SH-SY5Y (cell line): ENCODE measurements at regions not wholly inside any gene's neighbourhood (a gene's known extent, or its start where the extent isn't known, plus 50 kb on each side); places are given as distances from the start of the nearest gene placed in this dataset.

Experiments used
- GATA2 ChIP-seq: IDR thresholded peaks from 2 replicates; pipeline ENCODE4 v1.6.1; 2011; ENCODE audit warnings: mild to moderate bottlenecking, low read depth, low read length
- GATA3 ChIP-seq: IDR thresholded peaks from 2 replicates; pipeline ENCODE4 v1.6.1; 2011; ENCODE audit warnings: low read depth, mild to moderate bottlenecking, low read length, moderate library complexity

DNA sequence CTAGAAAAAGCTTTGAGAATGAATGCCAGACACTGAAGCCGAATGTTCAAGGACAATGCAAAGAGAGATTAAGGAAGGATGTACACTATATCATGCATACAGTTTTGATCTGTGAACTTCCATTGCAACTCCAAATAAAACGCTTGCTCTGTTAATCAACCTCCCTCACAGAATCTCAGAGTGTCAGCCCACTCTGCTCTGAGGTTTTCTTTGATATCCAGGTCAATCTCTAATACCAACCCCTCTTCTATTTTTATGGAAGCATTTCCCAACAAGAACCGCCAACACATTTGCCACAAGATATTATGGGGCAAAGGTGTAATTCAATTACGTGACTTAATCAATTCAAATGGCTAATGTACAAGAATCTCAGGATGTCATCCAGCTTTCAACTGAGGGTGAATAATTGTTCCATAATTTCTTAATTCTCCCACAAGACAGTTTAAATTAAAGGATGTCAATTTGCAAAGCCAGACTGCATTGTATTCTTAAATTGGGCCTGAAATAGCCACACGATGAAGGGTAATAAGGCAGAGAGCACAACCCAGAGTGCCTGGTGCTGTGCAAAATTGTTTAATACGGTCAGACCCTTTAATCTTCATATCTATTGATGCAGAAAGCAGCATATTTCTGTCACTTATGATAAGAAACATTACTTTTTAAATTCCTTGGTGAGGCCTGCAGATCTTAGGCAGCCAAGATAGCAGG is 459.2 kb upstream of the DAB1 start:
- TF ChIP-seq GATA2, result no peak
- no peak for TF ChIP-seq GATA3
